Liver (tissue), 3 donors: ENCODE measurements at regions not wholly inside any gene's neighbourhood (a gene's known extent, or its start where the extent isn't known, plus 50 kb on each side); places are given as distances from the start of the nearest gene placed in this dataset.

ENCODE experiments used
- CTCF ChIP-seq: fragments of 150-350 bp; IDR thresholded peaks from 2 replicates; pipeline ENCODE4 v1.5.1; 2017; ENCODE audit warnings: improper control_type of control experiment, low read depth, low read length; ENCODE audit not compliant: missing input control
- EGR1 ChIP-seq, 2 donors: IDR thresholded peaks; 2 replicates each; pipeline ENCODE4 v1.6.1; 2016 to 2018; ENCODE audit warnings: antibody characterized with exemption in 2 of 2, low read depth in 2 of 2
- GABPA ChIP-seq, 2 donors: IDR thresholded peaks in 1 of 2; conservative IDR thresholded peaks in 1 of 2; 2 replicates each; pipeline ENCODE4 v1.6.1; 2016; ENCODE audit warnings: antibody characterized with exemption in 2 of 2, mild to moderate bottlenecking in 1 of 2, moderate library complexity in 1 of 2
- HNF4A ChIP-seq, 2 donors: conservative IDR thresholded peaks; 2 replicates each; pipeline ENCODE4 v1.6.1; 2016; ENCODE audit warnings: antibody characterized with exemption in 2 of 2, mild to moderate bottlenecking in 2 of 2
- JUND ChIP-seq, 2 donors: IDR thresholded peaks; 2 replicates each; pipeline ENCODE4 v1.6.1; 2016; ENCODE audit warnings: antibody characterized with exemption in 2 of 2
- MAX ChIP-seq: IDR thresholded peaks from 2 replicates; pipeline ENCODE4 v1.6.1; 2016; ENCODE audit warnings: antibody characterized with exemption
- NR2F2 ChIP-seq: IDR thresholded peaks from 2 replicates; pipeline ENCODE4 v1.6.1; 2016; ENCODE audit warnings: antibody characterized with exemption
- SP1 ChIP-seq: IDR thresholded peaks from 2 replicates; pipeline ENCODE4 v1.6.1; 2018; ENCODE audit warnings: antibody characterized with exemption, mild to moderate bottlenecking
- TAF1 ChIP-seq: conservative IDR thresholded peaks from 2 replicates; pipeline ENCODE4 v1.6.1; 2016; ENCODE audit warnings: antibody characterized with exemption, mild to moderate bottlenecking
- YY1 ChIP-seq: IDR thresholded peaks from 2 replicates; pipeline ENCODE4 v1.6.1; 2016; ENCODE audit warnings: antibody characterized with exemption, mild to moderate bottlenecking
- TF ChIP-seq, protein P1 (sequence below): IDR thresholded peaks from 2 replicates; pipeline ENCODE4 v1.6.1; 2016; ENCODE audit warnings: antibody characterized with exemption, mild to moderate bottlenecking
- donor health status: healthy.
- donor health status: healthy.

GRCh38 chr14:53265025-53265424, 111.9 kb upstream of the DDHD1 start:
- TF ChIP-seq CTCF (no peak), NR2F2 (no peak), GABPA (IDR thresholded peaks at IDR 0.05 in 1 of 2, conservative IDR thresholded peaks at IDR 0.05 in 1 of 2) (no peak), EGR1 (IDR thresholded peaks at IDR 0.05; ENCODE audit: low read depth in 2 of 2) (no peak), SP1 (no peak), TAF1 (no peak), JUND (IDR thresholded peaks at IDR 0.05) (no peak), MAX (no peak), YY1 (no peak), HNF4A (conservative IDR thresholded peaks at IDR 0.05) (no peak)
- TF ChIP-seq, protein P1, sequence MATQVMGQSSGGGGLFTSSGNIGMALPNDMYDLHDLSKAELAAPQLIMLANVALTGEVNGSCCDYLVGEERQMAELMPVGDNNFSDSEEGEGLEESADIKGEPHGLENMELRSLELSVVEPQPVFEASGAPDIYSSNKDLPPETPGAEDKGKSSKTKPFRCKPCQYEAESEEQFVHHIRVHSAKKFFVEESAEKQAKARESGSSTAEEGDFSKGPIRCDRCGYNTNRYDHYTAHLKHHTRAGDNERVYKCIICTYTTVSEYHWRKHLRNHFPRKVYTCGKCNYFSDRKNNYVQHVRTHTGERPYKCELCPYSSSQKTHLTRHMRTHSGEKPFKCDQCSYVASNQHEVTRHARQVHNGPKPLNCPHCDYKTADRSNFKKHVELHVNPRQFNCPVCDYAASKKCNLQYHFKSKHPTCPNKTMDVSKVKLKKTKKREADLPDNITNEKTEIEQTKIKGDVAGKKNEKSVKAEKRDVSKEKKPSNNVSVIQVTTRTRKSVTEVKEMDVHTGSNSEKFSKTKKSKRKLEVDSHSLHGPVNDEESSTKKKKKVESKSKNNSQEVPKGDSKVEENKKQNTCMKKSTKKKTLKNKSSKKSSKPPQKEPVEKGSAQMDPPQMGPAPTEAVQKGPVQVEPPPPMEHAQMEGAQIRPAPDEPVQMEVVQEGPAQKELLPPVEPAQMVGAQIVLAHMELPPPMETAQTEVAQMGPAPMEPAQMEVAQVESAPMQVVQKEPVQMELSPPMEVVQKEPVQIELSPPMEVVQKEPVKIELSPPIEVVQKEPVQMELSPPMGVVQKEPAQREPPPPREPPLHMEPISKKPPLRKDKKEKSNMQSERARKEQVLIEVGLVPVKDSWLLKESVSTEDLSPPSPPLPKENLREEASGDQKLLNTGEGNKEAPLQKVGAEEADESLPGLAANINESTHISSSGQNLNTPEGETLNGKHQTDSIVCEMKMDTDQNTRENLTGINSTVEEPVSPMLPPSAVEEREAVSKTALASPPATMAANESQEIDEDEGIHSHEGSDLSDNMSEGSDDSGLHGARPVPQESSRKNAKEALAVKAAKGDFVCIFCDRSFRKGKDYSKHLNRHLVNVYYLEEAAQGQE = no peak
